Cardiac fibroblast (primary cell): ENCODE measurements at regions not wholly inside any gene's neighbourhood (a gene's known extent, or its start where the extent isn't known, plus 50 kb on each side); places are given as distances from the start of the nearest gene placed in this dataset.
A peak's percentile ranks its signal among the peaks of the same experiment; 100 is the strongest.
"Not testable (repeated sequence)": the region's sequence is repeated elsewhere in the genome, so short reads cannot be mapped to it uniquely, and the experiment has no call there.

ENCODE experiments used
- DNase-seq, 2 donors: peaks; one replicate each; pipeline versions ENCODE4 v3.0.0 to v3.0.0-alpha.2; 2010; ENCODE audit warnings: low read depth in 2 of 2
- H3K4me3 ChIP-seq, 2 donors: replicated peaks in 1 of 2; 1 replicate in 1 of 2; 2 replicates in 1 of 2; pipeline ENCODE4 v1.5.1; 2011; ENCODE audit warnings: low read depth in 2 of 2, low read length in 2 of 2, mild to moderate bottlenecking in 2 of 2, moderate library complexity in 1 of 2
- TF ChIP-seq, protein P1 (sequence below): IDR thresholded peaks from one replicate; pipeline ENCODE4 v1.5.1; 2011; ENCODE audit warnings: low read depth, mild to moderate bottlenecking, low read length, inconsistent platforms

DNA sequence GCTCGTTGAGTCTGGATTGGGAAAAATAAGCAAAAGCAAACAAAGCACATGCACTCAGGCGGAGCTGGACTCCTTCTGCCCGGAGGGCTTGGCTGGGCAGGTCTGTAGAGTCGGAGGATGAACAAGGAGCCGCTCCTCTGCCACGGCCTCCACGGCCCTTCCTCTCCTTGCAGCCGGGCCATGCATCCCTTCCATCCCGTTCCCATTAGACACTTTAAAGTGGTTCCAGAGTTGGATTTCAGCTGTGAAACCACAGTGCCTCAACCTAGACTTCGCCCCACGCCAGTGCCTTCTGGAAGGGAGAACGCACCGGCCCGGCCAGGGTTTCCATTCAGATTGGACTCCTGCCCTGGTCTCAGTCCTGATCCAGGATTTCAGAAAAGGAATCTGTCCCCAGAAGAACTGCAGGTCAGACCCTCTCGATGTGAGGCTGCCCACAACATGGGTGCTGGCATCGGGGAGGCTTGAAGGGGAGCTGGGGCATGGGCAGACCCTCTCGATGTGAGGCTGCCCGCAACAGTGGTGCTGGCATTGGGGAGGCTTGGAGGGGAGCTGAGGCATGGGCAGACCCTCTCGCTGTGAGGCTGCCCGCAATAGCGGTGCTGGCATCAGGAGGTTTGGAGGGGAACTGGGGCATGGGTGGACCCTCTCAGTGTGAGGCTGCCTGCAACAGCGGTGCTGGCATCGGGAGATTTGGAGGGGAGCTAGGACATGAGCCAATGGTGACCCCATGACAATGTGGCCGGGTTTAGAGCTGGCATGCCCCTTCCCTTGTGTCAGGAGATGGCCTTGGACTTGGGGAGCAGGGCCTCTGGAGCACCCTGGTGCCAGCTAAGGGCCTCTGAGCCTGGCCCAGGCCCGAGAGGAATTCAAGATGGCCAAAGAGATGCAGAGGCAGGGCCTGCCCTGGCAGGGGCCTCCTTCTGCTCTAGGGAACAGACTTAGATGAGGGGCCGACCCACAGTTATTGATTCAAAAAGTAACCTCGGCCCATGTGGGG lies 304.5 kb downstream of the NDUFA10 start:
- no peak overlapping the region for H3K4me3 ChIP-seq
- no peak for DNase-seq
- TF ChIP-seq, protein P1, sequence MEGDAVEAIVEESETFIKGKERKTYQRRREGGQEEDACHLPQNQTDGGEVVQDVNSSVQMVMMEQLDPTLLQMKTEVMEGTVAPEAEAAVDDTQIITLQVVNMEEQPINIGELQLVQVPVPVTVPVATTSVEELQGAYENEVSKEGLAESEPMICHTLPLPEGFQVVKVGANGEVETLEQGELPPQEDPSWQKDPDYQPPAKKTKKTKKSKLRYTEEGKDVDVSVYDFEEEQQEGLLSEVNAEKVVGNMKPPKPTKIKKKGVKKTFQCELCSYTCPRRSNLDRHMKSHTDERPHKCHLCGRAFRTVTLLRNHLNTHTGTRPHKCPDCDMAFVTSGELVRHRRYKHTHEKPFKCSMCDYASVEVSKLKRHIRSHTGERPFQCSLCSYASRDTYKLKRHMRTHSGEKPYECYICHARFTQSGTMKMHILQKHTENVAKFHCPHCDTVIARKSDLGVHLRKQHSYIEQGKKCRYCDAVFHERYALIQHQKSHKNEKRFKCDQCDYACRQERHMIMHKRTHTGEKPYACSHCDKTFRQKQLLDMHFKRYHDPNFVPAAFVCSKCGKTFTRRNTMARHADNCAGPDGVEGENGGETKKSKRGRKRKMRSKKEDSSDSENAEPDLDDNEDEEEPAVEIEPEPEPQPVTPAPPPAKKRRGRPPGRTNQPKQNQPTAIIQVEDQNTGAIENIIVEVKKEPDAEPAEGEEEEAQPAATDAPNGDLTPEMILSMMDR: no peak

DNA sequence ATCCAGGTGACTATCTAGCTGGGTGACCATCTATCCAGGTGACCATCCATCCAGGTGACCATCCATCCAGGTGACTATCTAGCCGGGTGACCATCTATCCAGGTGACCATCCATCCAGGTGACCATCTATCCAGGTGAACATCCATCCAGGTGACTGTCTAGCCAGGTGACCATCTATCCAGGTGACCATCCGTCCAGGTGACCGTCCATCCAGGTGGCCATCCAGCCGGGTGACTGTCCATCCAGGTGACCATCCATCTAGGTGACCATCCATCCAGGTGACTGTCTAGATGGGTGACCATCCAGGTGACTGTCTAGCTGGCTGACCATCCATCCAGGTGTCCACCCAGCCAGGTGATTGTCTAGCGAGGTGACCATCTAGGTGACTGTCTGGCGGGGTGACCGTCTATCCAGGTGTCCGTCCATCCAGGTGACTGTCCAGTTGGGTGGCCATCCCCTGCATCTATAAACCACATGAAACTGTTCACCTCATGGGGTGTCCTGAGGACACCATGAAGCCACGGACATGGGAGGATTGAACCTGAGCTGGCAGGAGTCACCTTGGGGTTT lies 305.3 kb downstream of the NDUFA10 start:
- no peak for DNase-seq
- TF ChIP-seq, protein P1: no peak
- no peak overlapping the region for H3K4me3 ChIP-seq

DNA sequence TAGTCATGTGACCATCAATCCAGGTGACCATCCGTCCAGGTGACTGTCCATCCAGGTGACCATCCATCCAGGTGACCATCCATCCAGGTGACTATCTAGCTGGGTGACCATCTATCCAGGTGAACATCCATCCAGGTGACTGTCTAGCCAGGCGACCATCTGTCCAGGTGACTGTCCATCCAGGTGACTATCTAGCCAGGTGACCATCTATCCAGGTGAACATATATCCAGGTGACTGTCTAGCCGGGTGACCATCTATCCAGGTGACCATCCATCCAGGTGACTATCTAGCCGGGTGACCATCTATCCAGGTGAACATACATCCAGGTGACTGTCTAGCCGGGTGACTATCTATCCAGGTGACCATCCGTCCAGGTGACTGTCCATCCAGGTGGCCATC lies 306.2 kb downstream of the NDUFA10 start:
- DNase-seq, H3K4me3 ChIP-seq: not testable (repeated sequence)

DNA sequence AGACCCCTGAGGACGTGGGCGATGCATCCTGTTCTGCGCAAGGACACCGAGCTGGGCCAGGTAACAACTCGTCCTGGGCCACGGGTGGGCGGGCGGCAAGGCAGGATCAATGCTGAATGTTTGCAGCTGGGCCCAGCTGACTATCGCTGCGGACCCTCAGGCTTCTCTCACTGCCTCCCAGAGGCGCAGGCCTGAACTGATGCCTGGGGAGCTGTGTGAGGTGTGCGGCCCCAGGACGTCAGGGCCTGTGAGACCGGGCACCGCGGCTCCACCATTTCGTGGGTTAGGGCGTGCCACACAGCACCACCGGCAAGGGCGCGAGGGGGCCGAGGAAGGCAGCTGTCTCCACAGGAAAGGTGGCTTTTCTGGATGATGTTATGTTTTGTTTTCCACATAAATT lies 307.4 kb downstream of the NDUFA10 start:
- H3K4me3 ChIP-seq: no peak overlapping the region
- no peak for DNase-seq
- TF ChIP-seq, protein P1: no peak

DNA sequence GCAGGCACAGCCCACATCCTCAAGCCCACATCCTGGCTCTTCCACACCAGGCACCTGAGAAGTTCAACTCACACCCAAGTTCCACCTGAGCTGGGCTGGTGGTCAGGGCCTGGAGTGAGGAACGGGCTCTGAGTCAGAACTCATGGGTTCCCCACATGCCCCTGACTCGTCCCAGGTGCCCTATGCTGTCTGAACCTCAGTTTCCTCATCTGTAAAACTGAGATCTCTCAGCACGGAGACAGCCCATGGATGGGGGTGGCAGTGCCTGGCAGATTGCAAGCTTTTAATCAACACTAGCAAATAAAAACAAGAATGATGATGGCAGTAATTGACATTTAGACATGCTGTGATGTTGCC lies 307.8 kb downstream of the NDUFA10 start:
- H3K4me3 ChIP-seq: no peak overlapping the region
- TF ChIP-seq, protein P1: no peak
- no peak for DNase-seq

DNA sequence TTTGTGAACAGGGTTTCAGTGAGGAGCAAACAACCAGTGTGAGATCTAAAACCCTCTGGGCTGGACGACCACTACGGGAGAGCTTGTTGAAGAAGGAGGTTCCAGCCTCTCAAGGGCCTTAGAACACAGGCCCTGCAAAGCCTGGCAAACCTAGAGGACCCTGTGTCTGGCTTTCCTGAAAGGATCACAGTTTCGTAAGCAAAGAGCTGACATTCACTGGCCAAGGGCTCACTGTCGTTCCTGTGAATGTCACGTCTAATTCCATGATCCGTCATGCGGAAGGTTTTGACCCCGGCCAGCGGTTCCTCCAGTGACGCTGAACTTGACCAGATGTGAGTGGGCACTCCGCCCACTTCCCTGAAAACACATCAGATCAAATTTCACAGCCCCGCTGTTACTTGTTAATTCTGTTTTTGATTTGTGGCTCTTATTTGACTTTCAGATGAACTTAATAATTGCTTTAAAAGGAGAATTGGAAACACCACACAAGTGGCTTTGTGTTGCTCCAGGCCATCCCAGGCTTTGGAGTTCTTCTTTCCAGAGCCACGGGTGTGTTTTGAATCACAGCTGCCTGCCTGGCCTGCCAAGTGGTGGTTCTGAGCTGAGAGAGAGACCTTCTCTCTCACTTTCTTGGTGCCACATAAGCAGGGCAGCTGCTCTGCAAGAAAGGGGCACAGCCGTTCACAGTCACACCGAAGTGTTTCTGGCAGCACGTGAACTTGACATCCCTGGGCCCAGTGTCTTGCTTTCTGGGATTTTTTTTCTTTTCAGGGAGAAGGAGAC lies 308.4 kb downstream of the NDUFA10 start:
- peak in 1 of 2 donors; percentile 7 for DNase-seq
- H3K4me3 ChIP-seq: no peak overlapping the region
- TF ChIP-seq, protein P1: no peak

DNA sequence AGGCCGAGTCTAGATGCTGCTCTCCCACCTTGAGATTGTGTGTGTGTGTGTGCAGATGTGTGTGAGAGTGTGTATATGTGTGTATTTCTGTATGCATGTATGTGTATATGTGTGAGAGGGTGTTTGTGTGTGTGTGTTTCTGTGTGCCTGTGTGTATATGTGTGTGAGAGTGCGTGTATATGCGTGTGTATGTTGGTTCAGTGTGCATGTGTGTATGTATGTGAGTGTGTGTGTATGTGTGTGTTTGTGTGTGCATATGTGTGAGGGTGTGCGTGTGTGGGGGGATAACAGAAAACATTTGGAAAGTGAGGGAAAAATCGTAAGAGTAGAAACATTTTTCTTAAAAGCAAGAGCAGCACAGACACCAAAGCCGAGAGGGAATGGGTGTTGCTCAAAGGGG lies 309.1 kb downstream of the NDUFA10 start:
- no peak overlapping the region for H3K4me3 ChIP-seq

More for the DNA sequence above, 309.1 kb downstream of the NDUFA10 start:
- no peak for DNase-seq
- TF ChIP-seq, protein P1: no peak
